RWPE2 (cell line): ENCODE measurements at regions not wholly inside any gene's neighbourhood (a gene's known extent, or its start where the extent isn't known, plus 50 kb on each side); places are given as distances from the start of the nearest gene placed in this dataset.

Experiments used
- ATAC-seq: fragments of 200-7000 bp; cut with Tn5 transposase; 3 replicates; pipeline ENCODE4 v1.9.1; 2021; ENCODE audit warnings: low read depth
- DNase-seq: peaks from one replicate; pipeline ENCODE4 v3.0.0-alpha.2; 2020; ENCODE audit warnings: low spot score
- H3K27ac ChIP-seq: fragments of 450-650 bp; 2 replicates; pipeline ENCODE4 v1.5.1; 2017; ENCODE audit warnings: mild to moderate bottlenecking; ENCODE audit not compliant: poor library complexity, severe bottlenecking
- H3K27me3 ChIP-seq: fragments of 250-450 bp; sonication (Bioruptor Pico); 2 replicates; pipeline ENCODE4 v1.5.1; 2021; ENCODE audit warnings: mild to moderate bottlenecking, moderate library complexity; ENCODE audit not compliant: insufficient read depth, poor library complexity, severe bottlenecking
- H3K36me3 ChIP-seq: fragments of 250-450 bp; sonication (Bioruptor Pico); 2 replicates; pipeline ENCODE4 v1.5.1; 2020; ENCODE audit warnings: low read depth, mild to moderate bottlenecking, moderate library complexity
- H3K4me1 ChIP-seq: fragments of 250-450 bp; sonication (Bioruptor Pico); 2 replicates; pipeline ENCODE4 v1.5.1; 2021; ENCODE audit warnings: mild to moderate bottlenecking, moderate library complexity; ENCODE audit not compliant: insufficient read depth, poor library complexity, severe bottlenecking
- H3K4me3 ChIP-seq: fragments of 250-450 bp; sonication (Bioruptor Pico); 2 replicates; pipeline ENCODE4 v1.5.1; 2021; ENCODE audit warnings: mild to moderate bottlenecking, moderate library complexity; ENCODE audit not compliant: severe bottlenecking
- H3K9me3 ChIP-seq: fragments of 250-450 bp; sonication (Bioruptor Pico); 2 replicates; pipeline ENCODE4 v1.5.1; 2021; ENCODE audit warnings: mild to moderate bottlenecking, moderate library complexity; ENCODE audit not compliant: severe bottlenecking
- CTCF ChIP-seq: fragments of 450-650 bp; IDR thresholded peaks from one replicate; pipeline ENCODE4 v1.5.1; 2017; ENCODE audit warnings: mild to moderate bottlenecking, moderate library complexity; ENCODE audit not compliant: poor library complexity, severe bottlenecking

DNA sequence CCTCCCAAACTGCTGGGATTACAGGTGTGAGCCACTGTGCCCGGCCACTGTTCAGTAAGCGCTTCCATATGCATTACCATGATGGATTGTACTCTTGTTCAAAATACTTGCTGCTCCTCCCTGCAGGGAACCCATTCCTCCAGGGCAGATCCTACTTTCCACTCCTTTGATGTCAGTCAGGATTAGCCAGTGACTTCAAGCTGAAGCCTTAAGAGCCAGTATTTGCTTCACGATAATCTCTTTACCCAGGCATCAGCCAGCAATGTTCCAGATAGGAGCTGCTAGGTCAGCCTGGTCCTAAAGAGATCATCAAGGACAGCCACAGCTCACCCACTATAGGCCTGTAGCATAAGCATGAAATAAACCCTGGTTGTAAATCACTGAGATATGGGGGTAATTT is 96.5 kb upstream of the UBE2E2 start:
- ATAC-seq: no peak

GRCh38 chr3:23107221-23107620 is 95.9 kb upstream of the UBE2E2 start:
- no peak overlapping the region for H3K27ac ChIP-seq
- TF ChIP-seq CTCF: no peak
- H3K9me3 ChIP-seq: no peaks in the 10 kb centered on the region
- no peaks in the 10 kb centered on the region for H3K36me3 ChIP-seq
- no peak for ATAC-seq
- H3K4me3 ChIP-seq: no peak overlapping the region
- no peaks in the 10 kb centered on the region for H3K4me1 ChIP-seq
- no peaks in the 10 kb centered on the region for H3K27me3 ChIP-seq
- no peak for DNase-seq

More for the DNA sequence above, 96.5 kb upstream of the UBE2E2 start:
- Histone ChIP-seq H3K9me3 (no peaks in the 10 kb centered on the region), H3K27me3 (no peaks in the 10 kb centered on the region), H3K36me3 (no peaks in the 10 kb centered on the region), H3K27ac (no peak overlapping the region), H3K4me3 (no peak overlapping the region), H3K4me1 (no peaks in the 10 kb centered on the region)
- DNase-seq: no peak
- TF ChIP-seq CTCF: no peak

DNA sequence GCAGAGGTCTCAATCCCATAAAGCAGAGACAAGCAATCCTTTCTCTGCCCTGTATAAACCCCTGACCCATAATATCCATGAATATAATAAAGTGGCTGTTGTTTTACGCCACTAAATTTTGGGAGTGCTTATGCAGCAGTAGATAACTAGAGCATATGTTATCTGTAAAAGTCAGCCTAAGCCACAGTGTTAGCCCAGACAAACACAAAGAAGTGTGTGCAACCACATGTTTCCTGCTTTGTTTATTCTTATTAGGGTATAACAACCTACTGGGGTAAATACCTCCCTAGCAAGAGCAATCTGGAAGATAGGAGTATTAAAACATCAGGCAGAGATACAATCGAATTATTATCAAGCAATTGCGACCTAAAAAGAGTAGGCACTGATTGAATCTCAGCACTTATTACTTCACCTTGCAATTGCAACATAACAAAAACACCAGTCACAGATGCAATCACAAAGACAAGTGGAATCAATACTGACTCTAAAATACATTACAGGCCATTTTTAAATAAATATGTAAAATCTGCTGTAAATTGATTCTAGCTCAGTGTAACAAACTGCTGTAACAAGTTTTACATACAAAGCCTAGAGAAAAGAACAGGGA is 94.6 kb upstream of the UBE2E2 start:
- DNase-seq (no peak), ATAC-seq (no peak)
- no peak overlapping the region for H3K4me3 ChIP-seq
- TF ChIP-seq CTCF: no peak
- peaks cover 3% of the 10 kb centered on the region for H3K4me1 ChIP-seq
- no peaks in the 10 kb centered on the region for H3K36me3 ChIP-seq
- H3K9me3 ChIP-seq: no peaks in the 10 kb centered on the region
- H3K27ac ChIP-seq: no peak overlapping the region
- no peaks in the 10 kb centered on the region for H3K27me3 ChIP-seq

DNA sequence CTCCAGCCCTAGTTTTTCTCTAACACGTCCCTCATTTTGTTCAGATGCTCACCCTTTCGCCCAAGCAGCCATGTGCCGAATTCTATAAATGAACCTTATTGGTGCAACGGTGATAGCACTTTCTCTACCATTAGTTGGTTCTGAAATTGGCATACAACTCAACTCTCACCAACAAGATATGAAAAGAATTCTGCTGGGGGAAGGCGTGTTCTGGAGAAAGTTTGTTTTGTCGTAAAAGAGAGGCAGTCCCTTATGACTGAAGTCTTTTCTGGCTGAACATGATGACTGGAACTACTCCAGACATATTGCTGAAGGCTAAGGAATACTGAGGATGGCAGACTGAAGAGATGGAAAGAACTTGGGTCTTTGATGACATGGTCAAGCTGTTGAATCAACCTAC is 91.8 kb upstream of the UBE2E2 start:
- DNase-seq (no peak), ATAC-seq (no peak)
- Histone ChIP-seq H3K36me3 (no peaks in the 10 kb centered on the region), H3K27ac (no peak overlapping the region), H3K4me3 (no peak overlapping the region), H3K27me3 (no peaks in the 10 kb centered on the region), H3K9me3 (no peaks in the 10 kb centered on the region), H3K4me1 (peaks cover 8% of the 10 kb centered on the region)
- no peak for TF ChIP-seq CTCF

GRCh38 chr3:23111797-23112196 is 91.3 kb upstream of the UBE2E2 start:
- H3K4me1 ChIP-seq: peaks cover 8% of the 10 kb centered on the region
- ATAC-seq (no peak), DNase-seq (no peak)
- H3K27ac ChIP-seq: no peak overlapping the region
- H3K27me3 ChIP-seq: no peaks in the 10 kb centered on the region
- H3K9me3 ChIP-seq: no peaks in the 10 kb centered on the region
- no peak for TF ChIP-seq CTCF
- no peaks in the 10 kb centered on the region for H3K36me3 ChIP-seq
- H3K4me3 ChIP-seq: no peak overlapping the region
